Adipocyte (in vitro differentiated cells): ENCODE measurements at regions not wholly inside any gene's neighbourhood (a gene's known extent, or its start where the extent isn't known, plus 50 kb on each side); places are given as distances from the start of the nearest gene placed in this dataset.

Experiments used
- DNase-seq: peaks from one replicate; pipeline ENCODE4 v3.0.0-alpha.2; 2015; ENCODE audit warnings: low read depth
- H3K27me3 ChIP-seq: replicated peaks from 2 replicates; pipeline ENCODE4 v1.7.0; 2013; ENCODE audit warnings: mild to moderate bottlenecking, low read length, moderate library complexity; ENCODE audit not compliant: control insufficient read depth, insufficient read depth
- H3K36me3 ChIP-seq: 2 replicates; pipeline ENCODE4 v1.7.0; 2013; ENCODE audit warnings: low read length, mild to moderate bottlenecking, moderate library complexity; ENCODE audit not compliant: control insufficient read depth, insufficient read depth, severe bottlenecking
- H3K4me1 ChIP-seq: 2 replicates; pipeline ENCODE4 v1.7.0; 2013; ENCODE audit warnings: mild to moderate bottlenecking, low read length, moderate library complexity; ENCODE audit not compliant: control insufficient read depth, insufficient read depth
- H3K4me3 ChIP-seq: 2 replicates; pipeline ENCODE4 v1.7.0; 2013; ENCODE audit warnings: mild to moderate bottlenecking, low read length, moderate library complexity
- H3K9ac ChIP-seq: 2 replicates; pipeline ENCODE4 v1.7.0; 2013; ENCODE audit warnings: mild to moderate bottlenecking, low read length, moderate library complexity
- H3K9me3 ChIP-seq: 2 replicates; pipeline ENCODE4 v1.7.0; 2013; ENCODE audit warnings: mild to moderate bottlenecking, low read length, moderate library complexity; ENCODE audit not compliant: control insufficient read depth

DNA sequence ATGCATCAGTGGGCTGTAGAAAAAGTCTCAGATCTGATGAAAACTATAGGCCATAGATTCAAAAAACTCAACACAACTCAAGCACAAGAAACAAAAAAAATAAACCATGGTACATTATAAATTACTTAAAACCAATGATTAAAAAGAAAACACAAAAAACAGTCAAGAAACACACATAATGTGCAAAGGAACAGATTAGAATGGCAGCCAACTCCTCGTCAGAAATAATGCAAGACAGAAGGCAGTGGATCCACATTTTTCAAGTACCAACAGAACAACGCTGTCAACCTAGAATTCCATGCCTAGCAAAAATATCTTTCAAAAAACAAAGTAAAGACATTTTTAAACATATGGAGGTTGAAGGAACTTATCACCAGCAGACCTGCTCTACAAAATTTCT lies 69.7 kb downstream of the PSMB1 start:
- no peak overlapping the region for H3K4me3 ChIP-seq
- no peak overlapping the region for H3K9ac ChIP-seq
- H3K9me3 ChIP-seq = peaks cover 23% of the 10 kb centered on the region
- no peaks in the 10 kb centered on the region for H3K36me3 ChIP-seq
- peaks cover 3% of the 10 kb centered on the region for H3K4me1 ChIP-seq
- no peak for DNase-seq
- peaks cover 12% of the 10 kb centered on the region for H3K27me3 ChIP-seq

GRCh38 chr6:170480050-170480692 lies 72.9 kb downstream of the PSMB1 start:
- DNase-seq = peak; percentile 42
- Histone ChIP-seq H3K4me3 (no peak overlapping the region), H3K9ac (no peak overlapping the region), H3K36me3 (no peaks in the 10 kb centered on the region), H3K4me1 (peaks cover 3% of the 10 kb centered on the region), H3K9me3 (peaks cover 22% of the 10 kb centered on the region), H3K27me3 (peaks cover 4% of the 10 kb centered on the region)

DNA sequence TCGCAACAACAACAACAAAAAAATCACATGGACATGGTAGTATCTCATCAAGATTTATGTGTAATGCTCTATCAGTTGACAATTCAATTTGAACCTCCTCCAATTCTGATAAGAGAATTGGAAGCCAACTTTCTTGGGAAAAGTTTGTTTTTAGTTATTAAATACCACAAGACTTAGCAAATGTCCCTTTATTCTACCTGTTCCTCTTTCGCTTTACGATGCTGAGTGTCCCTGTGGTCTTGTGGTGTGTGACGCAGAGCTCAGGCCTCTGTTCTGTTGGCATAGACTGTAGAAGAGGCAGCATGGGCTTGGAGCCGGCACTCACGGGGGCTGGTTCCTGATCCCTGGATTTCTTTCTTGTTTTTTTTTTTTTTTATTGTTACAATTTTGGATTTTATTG lies 76.7 kb downstream of the PSMB1 start:
- peaks cover 3% of the 10 kb centered on the region for H3K4me1 ChIP-seq
- H3K36me3 ChIP-seq = no peaks in the 10 kb centered on the region
- H3K9me3 ChIP-seq = no peaks in the 10 kb centered on the region
- H3K9ac ChIP-seq = no peak overlapping the region
- peaks cover 16% of the 10 kb centered on the region for H3K27me3 ChIP-seq
- DNase-seq = no peak
- no peak overlapping the region for H3K4me3 ChIP-seq

DNA sequence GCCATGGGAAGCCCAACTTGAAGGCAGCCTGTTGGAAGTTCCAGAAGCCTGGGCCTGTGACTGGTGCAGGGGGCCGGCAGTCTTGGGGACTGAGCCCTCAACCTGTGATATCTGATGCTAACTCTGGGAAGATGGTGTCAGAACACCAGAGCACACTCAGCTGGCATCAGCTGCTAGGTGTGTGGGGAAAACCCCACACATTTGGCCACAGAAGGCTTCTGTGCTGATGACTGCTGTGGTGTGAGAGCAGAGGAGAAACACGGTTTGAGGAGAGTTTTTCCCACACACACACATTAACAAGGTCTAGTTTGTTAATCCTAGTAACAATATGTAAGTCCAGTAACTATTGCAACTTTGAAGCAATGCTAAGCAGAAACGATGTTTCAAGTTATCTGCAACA lies 78.0 kb downstream of the PSMB1 start:
- Histone ChIP-seq H3K36me3 (no peaks in the 10 kb centered on the region), H3K4me3 (no peak overlapping the region), H3K9me3 (no peaks in the 10 kb centered on the region), H3K9ac (no peak overlapping the region), H3K27me3 (peaks cover 27% of the 10 kb centered on the region), H3K4me1 (peaks cover 3% of the 10 kb centered on the region)
- no peak for DNase-seq

- H3K9ac ChIP-seq = no peak overlapping the region
- DNase-seq = no peak
- H3K27me3 ChIP-seq = peaks cover 29% of the 10 kb centered on the region
- no peak overlapping the region for H3K4me3 ChIP-seq
- no peaks in the 10 kb centered on the region for H3K4me1 ChIP-seq
- H3K36me3 ChIP-seq = no peaks in the 10 kb centered on the region
- no peaks in the 10 kb centered on the region for H3K9me3 ChIP-seq
Measured at GRCh38 chr6:170473801-170474200, 79.3 kb downstream of the PSMB1 start.

- Histone ChIP-seq H3K9me3 (no peaks in the 10 kb centered on the region), H3K4me1 (no peaks in the 10 kb centered on the region), H3K9ac (no peak overlapping the region), H3K36me3 (no peaks in the 10 kb centered on the region), H3K4me3 (no peak overlapping the region), H3K27me3 (peaks cover 29% of the 10 kb centered on the region)
- no peak for DNase-seq
Measured at GRCh38 chr6:170473301-170473717, 79.8 kb downstream of the PSMB1 start.

DNA sequence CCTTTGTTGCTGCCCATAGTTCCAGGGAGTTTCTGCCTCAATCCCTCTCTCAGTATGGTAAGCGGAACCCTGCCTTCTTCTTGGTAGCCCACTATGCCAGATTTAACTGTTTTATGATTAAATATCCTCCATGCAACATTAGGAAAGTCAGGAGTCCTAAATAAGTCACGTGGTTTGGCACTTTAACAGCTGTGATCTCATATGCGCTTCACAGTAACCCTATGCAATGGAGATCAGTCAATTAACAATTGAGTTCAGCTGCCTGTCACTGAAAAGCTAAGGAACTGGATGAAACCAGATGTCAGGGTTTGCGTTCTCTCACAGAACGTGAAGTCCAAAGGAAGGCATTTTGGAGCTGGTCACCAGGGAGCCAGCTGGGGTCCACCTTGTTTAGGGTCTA lies 81.6 kb downstream of the PSMB1 start:
- H3K36me3 ChIP-seq = no peaks in the 10 kb centered on the region
- H3K9me3 ChIP-seq = no peaks in the 10 kb centered on the region
- peaks cover 29% of the 10 kb centered on the region for H3K27me3 ChIP-seq
- H3K4me3 ChIP-seq = no peak overlapping the region
- peak; percentile 14 for DNase-seq
- H3K4me1 ChIP-seq = no peaks in the 10 kb centered on the region
- H3K9ac ChIP-seq = no peak overlapping the region

DNA sequence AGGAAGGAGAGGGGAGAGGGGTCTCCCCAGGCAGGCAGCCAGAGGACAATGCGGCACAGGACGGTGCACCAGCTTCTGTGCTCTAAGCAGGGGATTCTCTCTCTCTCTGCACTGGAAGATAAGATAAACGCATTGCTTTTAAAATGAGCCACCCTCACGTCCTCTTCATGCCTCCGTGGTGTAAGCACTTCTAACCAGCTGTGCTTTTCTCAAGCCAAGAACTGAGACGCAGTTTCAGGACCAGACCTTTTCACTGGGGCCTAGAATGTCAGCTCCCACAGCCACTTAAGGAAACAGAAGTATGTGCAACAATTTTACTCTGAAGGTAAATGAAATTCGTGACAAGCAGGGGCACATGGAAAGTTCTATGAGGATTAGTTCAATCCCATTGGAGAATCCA lies 82.4 kb downstream of the PSMB1 start:
- H3K4me1 ChIP-seq = no peaks in the 10 kb centered on the region
- no peak for DNase-seq
- no peak overlapping the region for H3K9ac ChIP-seq
- H3K27me3 ChIP-seq = peaks cover 29% of the 10 kb centered on the region
- no peaks in the 10 kb centered on the region for H3K9me3 ChIP-seq
- no peaks in the 10 kb centered on the region for H3K36me3 ChIP-seq
- no peak overlapping the region for H3K4me3 ChIP-seq

DNA sequence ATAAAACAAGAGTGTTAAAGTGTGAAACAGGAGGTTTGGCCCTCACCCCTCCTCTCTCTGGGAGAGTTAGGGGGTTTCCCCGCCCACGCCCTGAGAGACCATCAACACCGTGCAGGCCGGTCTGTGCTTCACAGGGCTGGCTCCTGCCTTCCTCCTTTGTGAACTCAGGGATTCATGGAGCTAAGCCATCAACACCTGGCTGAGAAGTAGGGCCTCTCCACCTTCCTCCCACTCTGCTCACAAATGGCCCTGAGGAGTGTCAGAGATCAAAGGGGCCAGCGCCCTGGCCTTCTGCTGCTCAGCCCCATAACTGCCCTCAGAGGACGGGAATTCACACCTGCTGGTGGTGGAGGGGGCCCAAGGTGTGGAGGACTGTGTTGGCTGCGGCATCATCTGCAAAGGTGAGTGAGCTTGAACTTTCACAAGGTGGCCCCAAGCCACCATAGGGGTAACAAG lies 88.6 kb downstream of the PSMB1 start:
- DNase-seq = no peak
- H3K27me3 ChIP-seq = peaks cover 29% of the 10 kb centered on the region
- H3K36me3 ChIP-seq = no peaks in the 10 kb centered on the region
- no peak overlapping the region for H3K4me3 ChIP-seq
- peaks cover 3% of the 10 kb centered on the region for H3K4me1 ChIP-seq
- H3K9me3 ChIP-seq = no peaks in the 10 kb centered on the region
- H3K9ac ChIP-seq = no peak overlapping the region

DNA sequence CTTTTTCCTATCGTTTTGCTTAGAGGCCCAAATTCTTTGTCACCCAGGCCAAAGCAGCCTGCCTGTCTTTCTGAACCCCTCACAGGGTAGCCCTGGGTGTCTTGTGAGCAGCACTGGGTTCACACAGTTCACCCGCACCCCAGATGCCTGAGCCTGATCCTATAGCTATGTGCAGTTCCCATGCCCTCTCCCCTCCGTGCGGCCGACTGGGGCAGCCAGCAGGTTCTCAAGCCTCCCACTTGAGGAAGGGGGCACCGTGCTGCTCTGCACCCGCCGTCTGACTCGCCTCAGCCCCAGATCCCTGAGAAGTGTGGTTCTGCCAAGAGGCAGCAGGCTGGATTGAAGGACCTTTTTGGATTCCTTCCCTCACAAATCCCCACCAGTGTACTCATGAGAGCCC lies 89.0 kb downstream of the PSMB1 start:
- no peak for DNase-seq
- Histone ChIP-seq H3K4me3 (no peak overlapping the region), H3K27me3 (peaks cover 29% of the 10 kb centered on the region), H3K36me3 (no peaks in the 10 kb centered on the region), H3K4me1 (peaks cover 4% of the 10 kb centered on the region), H3K9me3 (no peaks in the 10 kb centered on the region), H3K9ac (no peak overlapping the region)

- DNase-seq = no peak
- H3K4me3 ChIP-seq = no peak overlapping the region
Measured at GRCh38 chr6:170463101-170463721, 89.9 kb downstream of the PSMB1 start.

More at GRCh38 chr6:170463101-170463721, 89.9 kb downstream of the PSMB1 start:
- Histone ChIP-seq H3K27me3 (peaks cover 29% of the 10 kb centered on the region), H3K4me1 (peaks cover 4% of the 10 kb centered on the region), H3K36me3 (no peaks in the 10 kb centered on the region), H3K9ac (no peak overlapping the region), H3K9me3 (no peaks in the 10 kb centered on the region)
